Breast epithelium (tissue), 3 donors: ENCODE measurements at regions not wholly inside any gene's neighbourhood (a gene's known extent, or its start where the extent isn't known, plus 50 kb on each side); places are given as distances from the start of the nearest gene placed in this dataset.

Experiments
- POLR2AphosphoS5 ChIP-seq, 3 donors: sonication (generic); formaldehyde crosslinking; IDR thresholded peaks; one replicate each; pipeline ENCODE4 v1.6.1; 2017; ENCODE audit warnings: antibody characterized with exemption in 3 of 3
- TF ChIP-seq, protein P1 (sequence below), 3 donors: fragments of 450-650 bp; IDR thresholded peaks; one replicate each; pipeline ENCODE4 v1.5.1; 2016 to 2017; ENCODE audit warnings: antibody characterized with exemption in 3 of 3, mild to moderate bottlenecking in 3 of 3, moderate library complexity in 3 of 3

DNA sequence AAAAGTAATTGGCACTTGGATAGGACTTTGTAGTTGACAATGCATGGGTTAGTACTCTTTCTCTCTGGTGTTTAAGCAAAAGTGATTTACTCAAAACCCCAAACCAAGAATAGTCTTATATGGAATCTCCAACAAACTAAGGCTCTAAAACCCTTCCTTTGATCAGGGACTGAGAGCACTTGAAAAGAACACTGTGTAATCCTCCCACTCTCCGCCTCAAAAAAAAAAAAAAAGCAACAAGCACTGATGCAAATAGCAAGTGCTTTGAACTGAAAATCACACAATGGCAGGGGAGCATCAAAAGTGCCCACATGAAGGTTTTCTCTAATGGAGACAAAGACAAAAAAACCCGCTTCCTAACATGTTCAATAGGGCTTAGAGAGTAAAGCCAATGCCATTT, 467.9 kb upstream of the AUTS2 start:
- TF ChIP-seq, protein P1, sequence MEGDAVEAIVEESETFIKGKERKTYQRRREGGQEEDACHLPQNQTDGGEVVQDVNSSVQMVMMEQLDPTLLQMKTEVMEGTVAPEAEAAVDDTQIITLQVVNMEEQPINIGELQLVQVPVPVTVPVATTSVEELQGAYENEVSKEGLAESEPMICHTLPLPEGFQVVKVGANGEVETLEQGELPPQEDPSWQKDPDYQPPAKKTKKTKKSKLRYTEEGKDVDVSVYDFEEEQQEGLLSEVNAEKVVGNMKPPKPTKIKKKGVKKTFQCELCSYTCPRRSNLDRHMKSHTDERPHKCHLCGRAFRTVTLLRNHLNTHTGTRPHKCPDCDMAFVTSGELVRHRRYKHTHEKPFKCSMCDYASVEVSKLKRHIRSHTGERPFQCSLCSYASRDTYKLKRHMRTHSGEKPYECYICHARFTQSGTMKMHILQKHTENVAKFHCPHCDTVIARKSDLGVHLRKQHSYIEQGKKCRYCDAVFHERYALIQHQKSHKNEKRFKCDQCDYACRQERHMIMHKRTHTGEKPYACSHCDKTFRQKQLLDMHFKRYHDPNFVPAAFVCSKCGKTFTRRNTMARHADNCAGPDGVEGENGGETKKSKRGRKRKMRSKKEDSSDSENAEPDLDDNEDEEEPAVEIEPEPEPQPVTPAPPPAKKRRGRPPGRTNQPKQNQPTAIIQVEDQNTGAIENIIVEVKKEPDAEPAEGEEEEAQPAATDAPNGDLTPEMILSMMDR (IDR thresholded peaks at IDR 0.05), result no peak
- TF ChIP-seq POLR2AphosphoS5 (IDR thresholded peaks at IDR 0.05), result no peak
